ENCODE measurements at regions not wholly inside any gene's neighbourhood (a gene's known extent, or its start where the extent isn't known, plus 50 kb on each side); places are given as distances from the start of the nearest gene placed in this dataset.

DNA sequence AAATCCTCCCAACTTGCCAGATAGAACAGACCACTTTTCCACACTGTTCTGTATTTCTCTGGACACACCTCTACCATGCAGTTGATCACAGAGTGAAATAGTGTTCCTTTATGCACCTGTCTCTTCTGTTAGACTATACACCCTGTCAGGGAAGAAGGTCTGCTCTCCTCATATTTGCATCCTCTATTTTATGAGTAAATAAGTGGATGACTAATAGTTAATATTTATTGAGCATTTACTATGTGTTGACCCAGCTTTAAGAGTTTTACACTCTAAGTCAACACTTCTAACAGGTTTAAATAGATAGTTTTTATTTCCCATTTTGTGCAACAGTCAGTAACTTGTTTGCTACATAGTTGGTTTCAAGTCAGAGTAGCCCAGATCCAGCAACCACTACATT, 452.8 kb upstream of the MPDZ start:
- Mint-ChIP-seq H3K27ac (ENCODE audit: unreplicated experiment) (no peak overlapping the region), H3K27me3 (ENCODE audit: unreplicated experiment) (no peaks in the 10 kb centered on the region), H3K36me3 (ENCODE audit: unreplicated experiment) (no peaks in the 10 kb centered on the region), H3K9me3 (ENCODE audit: unreplicated experiment) (no peaks in the 10 kb centered on the region), H3K4me1 (ENCODE audit: low read depth, unreplicated experiment) (no peaks in the 10 kb centered on the region), H3K4me3 (ENCODE audit: unreplicated experiment) (no peak overlapping the region)
- DNase-seq: no peak
- no peak for TF ChIP-seq CTCF (IDR thresholded peaks at IDR 0.05; ENCODE audit: partially characterized antibody, unreplicated experiment)

GRCh38 chr9:13731637-13732036, 452.1 kb upstream of the MPDZ start:
- Mint-ChIP-seq H3K4me1 (ENCODE audit: low read depth, unreplicated experiment) (no peaks in the 10 kb centered on the region), H3K4me3 (ENCODE audit: unreplicated experiment) (no peak overlapping the region), H3K27ac (ENCODE audit: unreplicated experiment) (no peak overlapping the region), H3K36me3 (ENCODE audit: unreplicated experiment) (no peaks in the 10 kb centered on the region), H3K9me3 (ENCODE audit: unreplicated experiment) (no peaks in the 10 kb centered on the region), H3K27me3 (ENCODE audit: unreplicated experiment) (no peaks in the 10 kb centered on the region)
- no peak for DNase-seq
- TF ChIP-seq CTCF (IDR thresholded peaks at IDR 0.05; ENCODE audit: partially characterized antibody, unreplicated experiment): no peak

DNA sequence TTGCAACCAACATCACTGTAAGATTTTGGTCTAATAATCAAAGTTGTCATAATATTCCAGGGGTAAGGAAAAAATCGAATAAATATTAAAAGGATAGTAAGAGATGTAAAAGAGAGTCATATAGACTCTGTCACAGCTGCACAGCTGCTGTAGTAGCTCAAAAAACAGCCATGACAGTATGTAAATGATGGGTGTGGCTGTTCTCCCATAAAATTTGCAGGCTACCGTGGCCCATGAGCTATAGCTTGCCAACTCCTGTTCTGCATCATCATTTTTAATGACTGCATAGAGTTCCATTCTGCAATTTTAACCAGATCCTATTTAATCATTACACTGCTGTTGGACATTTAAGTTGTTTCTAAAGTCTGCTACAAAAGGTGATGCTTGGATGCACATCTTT, 450.5 kb upstream of the MPDZ start:
- no peak for DNase-seq
- Mint-ChIP-seq H3K27ac (ENCODE audit: unreplicated experiment) (no peak overlapping the region), H3K4me1 (ENCODE audit: low read depth, unreplicated experiment) (no peaks in the 10 kb centered on the region), H3K27me3 (ENCODE audit: unreplicated experiment) (no peaks in the 10 kb centered on the region), H3K36me3 (ENCODE audit: unreplicated experiment) (no peaks in the 10 kb centered on the region), H3K9me3 (ENCODE audit: unreplicated experiment) (no peaks in the 10 kb centered on the region), H3K4me3 (ENCODE audit: unreplicated experiment) (no peak overlapping the region)
- no peak for TF ChIP-seq CTCF (IDR thresholded peaks at IDR 0.05; ENCODE audit: partially characterized antibody, unreplicated experiment)

DNA sequence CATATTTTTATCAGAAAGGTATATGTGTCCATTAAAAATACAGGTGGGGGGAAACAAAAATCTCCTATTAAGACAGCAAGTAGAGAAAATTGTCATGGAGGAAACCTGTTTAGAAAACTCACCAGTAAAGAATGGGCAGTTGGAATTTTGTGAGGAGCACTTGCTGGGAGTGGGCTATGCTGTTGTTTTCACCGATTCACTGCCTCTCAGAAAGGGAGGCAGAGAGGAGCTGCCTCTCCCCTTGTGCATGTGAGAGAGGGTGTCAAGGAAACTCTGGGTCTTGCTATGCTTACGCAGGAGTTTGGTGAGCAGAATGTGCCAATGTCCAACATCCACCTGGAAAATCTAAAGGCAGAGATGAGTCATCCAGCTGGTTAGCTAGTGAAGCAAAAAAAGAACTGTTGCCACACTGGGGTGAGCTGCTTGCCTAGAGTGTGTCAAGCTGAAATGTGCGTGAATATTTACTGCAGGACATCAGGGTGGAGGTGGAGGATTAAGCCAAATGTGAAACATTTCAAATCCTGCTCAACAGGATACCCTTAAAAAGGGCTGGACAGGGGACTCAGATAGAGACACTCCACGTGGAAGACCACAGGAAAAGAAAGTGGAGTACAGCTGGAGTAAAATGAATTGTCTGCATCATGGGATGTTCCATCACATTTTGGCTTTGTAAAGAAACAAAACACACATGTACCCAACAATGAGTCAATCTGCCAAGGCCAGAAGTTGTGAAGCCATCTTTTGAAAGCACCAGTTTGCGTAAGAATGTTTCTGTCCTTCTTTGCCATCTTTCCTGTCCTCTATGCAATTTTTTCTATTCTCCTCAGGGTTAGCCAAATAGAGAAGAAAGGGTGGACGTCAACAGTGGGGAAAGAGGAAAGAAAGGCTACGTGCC, 449.7 kb upstream of the MPDZ start:
- no peaks in the 10 kb centered on the region for H3K27me3 Mint-ChIP-seq (ENCODE audit: unreplicated experiment)
- no peak overlapping the region for H3K27ac Mint-ChIP-seq (ENCODE audit: unreplicated experiment)
- DNase-seq: no peak
- H3K4me3 Mint-ChIP-seq (ENCODE audit: unreplicated experiment): no peak overlapping the region
- TF ChIP-seq CTCF (IDR thresholded peaks at IDR 0.05; ENCODE audit: partially characterized antibody, unreplicated experiment): no peak
- H3K9me3 Mint-ChIP-seq (ENCODE audit: unreplicated experiment): no peaks in the 10 kb centered on the region
- H3K4me1 Mint-ChIP-seq (ENCODE audit: low read depth, unreplicated experiment): no peaks in the 10 kb centered on the region
- no peaks in the 10 kb centered on the region for H3K36me3 Mint-ChIP-seq (ENCODE audit: unreplicated experiment)

- no peak for TF ChIP-seq CTCF (IDR thresholded peaks at IDR 0.05; ENCODE audit: partially characterized antibody, unreplicated experiment)
- Mint-ChIP-seq H3K27me3 (ENCODE audit: unreplicated experiment) (no peaks in the 10 kb centered on the region), H3K4me1 (ENCODE audit: low read depth, unreplicated experiment) (no peaks in the 10 kb centered on the region), H3K36me3 (ENCODE audit: unreplicated experiment) (no peaks in the 10 kb centered on the region), H3K9me3 (ENCODE audit: unreplicated experiment) (no peaks in the 10 kb centered on the region), H3K4me3 (ENCODE audit: unreplicated experiment) (no peak overlapping the region), H3K27ac (ENCODE audit: unreplicated experiment) (no peak overlapping the region)
- no peak for DNase-seq
Measured at GRCh38 chr9:13728131-13728530, 448.6 kb upstream of the MPDZ start.
